Stimulated activated CD4-positive, alpha-beta T cell treated with anti-CD3 and anti-CD28 coated beads, Interleukin-2, amount 100 ng/mL, for 24 hours (primary cell): ENCODE measurements at regions not wholly inside any gene's neighbourhood (a gene's known extent, or its start where the extent isn't known, plus 50 kb on each side); places are given as distances from the start of the nearest gene placed in this dataset.

ENCODE experiments used
- DNase-seq, 2 donors: peaks; one replicate each; pipeline ENCODE4 v3.0.0-alpha.2; 2020

GRCh38 chr2:104736026-104736425 is 117.9 kb upstream of the POU3F3 start:
- DNase-seq, result no peak

DNA sequence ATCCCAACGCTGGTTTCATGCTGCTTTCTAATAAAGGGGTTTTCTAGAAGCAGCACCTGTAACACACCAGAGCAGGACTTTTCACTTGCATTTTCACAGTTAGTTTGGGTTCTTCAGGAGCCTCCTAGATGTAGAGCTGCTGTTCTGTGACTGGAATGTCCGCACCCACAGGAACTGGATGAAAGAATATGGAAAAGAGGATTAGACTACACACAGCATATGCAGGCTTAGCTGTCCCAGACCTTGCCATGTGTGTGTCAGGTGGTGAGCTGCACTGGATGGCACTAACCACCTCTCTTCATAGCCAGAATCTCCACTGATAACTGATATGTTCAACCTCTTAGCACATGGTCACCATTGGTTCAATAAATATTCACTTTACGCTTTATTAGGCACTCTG is 112.1 kb upstream of the POU3F3 start:
- no peak for DNase-seq

GRCh38 chr2:104744537-104744936 is 109.4 kb upstream of the POU3F3 start:
- no peak for DNase-seq

DNA sequence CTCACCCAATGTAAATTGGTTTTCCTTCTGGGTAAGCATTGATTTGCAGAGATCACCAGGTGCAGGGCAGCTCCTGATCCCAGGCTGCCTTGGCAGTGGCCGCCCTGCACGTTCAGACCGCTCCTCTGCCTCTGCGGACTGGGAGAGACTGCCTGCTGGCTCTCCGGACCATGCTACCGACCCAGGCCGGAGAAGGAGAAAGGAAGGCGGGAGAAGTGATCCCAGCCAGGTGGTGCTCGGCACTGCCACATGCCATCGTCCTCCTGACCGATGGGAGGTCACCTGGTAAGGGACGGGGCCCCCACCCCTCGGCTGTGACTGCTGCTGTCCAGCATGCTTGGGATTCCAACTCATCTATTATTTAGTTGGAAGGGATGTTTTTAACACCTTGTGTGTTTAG is 108.1 kb upstream of the POU3F3 start:
- DNase-seq, result no peak

DNA sequence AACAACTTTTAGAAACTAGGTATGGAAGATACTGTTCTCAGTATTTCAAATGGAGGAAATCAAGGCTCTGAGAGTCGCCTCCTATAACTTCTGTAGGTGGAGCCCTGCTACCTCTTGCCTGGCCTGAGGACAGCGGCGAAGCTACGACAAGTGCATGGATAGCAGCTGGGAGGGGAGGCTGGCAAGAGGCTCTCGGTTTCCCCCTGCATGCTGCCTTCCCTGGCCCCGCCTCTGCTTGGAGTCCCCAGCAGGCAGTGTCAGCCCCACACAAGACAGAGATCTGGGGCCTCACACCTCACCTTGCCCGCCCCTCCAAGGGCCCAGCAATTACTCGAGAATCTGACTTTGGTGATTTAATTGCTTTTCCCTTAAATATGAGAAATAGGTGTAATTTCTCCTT is 107.6 kb upstream of the POU3F3 start:
- DNase-seq, result no peak

- DNase-seq, result no peak
Observed at GRCh38 chr2:104746858-104747257, 107.1 kb upstream of the POU3F3 start.

GRCh38 chr2:104749856-104750460 is 104.0 kb upstream of the POU3F3 start:
- no peak for DNase-seq

- no peak for DNase-seq
Observed at GRCh38 chr2:104752504-104752903, 101.4 kb upstream of the POU3F3 start.

DNA sequence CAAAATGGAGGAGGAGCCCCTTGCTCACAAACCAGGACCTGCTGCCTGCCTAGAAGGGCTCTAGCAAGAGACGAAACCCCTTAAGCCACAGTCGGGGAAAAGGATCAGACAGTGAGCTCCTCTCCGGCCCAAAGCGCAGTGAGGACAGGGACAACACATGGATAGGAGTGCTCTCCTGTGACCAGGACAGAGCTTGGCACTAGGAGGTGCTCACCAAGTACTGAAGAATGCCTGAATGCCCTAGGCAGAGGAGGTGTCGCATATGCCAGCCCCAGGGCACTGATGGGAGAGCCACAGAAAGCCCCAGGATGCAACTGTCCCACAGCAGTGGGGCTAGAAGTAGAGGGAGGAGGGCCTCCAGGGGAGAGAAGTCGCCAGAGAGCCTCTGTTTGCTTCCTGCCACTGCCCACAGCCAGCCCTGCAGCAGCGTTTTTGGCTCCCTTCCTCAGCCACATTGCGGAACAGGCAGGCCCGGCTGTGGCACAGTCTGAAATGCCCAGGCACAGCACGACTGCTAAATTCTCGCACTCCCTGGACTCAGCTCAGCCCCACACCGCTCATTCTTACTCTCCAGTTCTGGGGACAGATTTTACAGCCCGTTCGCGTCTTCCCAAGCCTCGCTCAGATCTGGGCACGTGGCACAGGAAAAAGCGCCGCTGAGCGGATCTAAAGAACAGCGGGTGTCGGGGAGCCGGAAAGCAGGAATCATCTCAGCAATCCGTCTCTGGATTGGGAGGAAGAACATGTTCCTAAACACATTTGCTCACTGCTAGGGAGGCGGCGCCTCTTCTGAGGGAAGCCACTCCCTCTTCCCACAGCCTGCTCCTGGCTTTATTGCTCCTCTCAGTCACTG is 98.7 kb upstream of the POU3F3 start:
- no peak for DNase-seq

DNA sequence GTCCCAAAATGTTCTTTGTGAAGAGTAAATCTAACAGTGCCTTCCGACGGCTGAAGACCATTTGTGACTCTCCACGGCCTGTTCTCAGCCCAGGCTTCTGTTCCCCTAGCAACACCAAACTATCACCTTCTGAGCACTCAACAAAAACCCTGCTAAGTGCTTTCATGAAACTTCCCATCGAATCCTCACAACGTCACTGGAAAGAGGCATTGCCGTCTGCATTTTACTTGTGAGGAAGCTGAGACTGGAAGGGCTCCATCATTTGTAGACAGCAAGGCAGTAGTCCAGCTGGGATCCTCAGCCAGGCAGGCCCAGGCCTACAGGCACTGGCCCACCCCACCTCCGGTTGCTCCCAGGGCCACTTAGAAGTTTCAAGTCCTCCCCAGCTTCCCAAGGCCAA is 97.8 kb upstream of the POU3F3 start:
- DNase-seq, result no peak

DNA sequence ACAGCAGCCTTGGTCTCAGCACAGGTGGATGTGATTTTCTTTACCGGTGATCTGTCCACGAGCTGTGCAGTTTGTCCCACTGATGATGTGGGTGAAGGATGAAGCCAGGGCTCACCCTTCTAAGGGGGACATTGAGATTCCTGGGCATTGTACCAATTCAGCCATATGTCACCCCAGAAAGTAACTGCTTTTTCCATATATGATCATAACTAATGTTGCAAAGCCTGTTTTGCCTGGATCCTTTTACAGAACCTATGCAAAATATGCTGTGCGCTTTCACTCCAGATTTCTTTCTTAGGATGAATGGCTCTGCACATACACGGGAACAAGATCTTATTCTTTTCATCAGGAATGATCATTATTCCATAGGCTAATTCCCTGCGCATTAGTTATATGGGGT is 96.9 kb upstream of the POU3F3 start:
- no peak for DNase-seq

DNA sequence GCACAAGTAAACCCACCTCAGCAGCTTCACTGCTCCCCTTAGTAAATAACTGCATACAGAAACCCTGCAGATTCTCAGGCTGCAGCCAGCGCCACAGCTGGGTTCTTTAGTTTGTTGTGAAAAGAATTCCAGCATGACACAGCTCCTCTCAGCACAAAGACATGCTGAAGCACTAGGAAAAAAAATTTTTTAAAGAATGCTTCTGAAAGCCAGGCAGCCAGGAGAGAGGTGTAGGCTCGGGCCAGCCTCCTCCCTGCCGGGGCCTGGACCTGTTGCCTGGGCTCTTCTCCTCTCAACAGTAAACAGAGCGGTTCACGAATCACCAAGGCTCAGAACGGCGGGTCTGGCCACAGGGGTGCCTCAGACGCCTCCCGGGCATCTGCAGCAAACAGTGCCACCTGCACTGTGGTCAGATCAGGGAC is 95.7 kb upstream of the POU3F3 start:
- DNase-seq, result no peak

- DNase-seq, result no peak
Observed at GRCh38 chr2:104762031-104762430, 91.9 kb upstream of the POU3F3 start.

GRCh38 chr2:104766683-104767082 is 87.2 kb upstream of the POU3F3 start:
- DNase-seq, result no peak

- DNase-seq, result no peak
Observed at GRCh38 chr2:104768694-104769093, 85.2 kb upstream of the POU3F3 start.

GRCh38 chr2:104769096-104769495 is 84.8 kb upstream of the POU3F3 start:
- DNase-seq, result no peak

DNA sequence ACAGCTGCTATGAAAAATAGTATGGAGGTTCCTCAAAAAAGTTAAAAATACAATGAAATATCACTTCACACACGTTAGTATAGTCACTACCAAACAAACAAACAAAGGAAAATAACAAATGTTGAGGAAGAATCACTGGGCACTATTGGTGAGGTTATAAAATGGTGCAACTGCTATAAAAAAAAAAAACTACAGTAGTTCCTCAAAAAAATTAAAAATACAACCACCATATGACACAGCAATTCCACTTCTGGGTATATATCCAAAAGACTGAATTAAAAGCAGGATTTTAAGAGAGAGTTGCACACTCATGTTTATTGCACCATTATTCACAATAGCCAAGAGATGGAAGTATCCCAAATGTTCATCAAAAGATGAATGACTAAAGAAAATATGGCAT is 80.9 kb upstream of the POU3F3 start:
- no peak for DNase-seq

DNA sequence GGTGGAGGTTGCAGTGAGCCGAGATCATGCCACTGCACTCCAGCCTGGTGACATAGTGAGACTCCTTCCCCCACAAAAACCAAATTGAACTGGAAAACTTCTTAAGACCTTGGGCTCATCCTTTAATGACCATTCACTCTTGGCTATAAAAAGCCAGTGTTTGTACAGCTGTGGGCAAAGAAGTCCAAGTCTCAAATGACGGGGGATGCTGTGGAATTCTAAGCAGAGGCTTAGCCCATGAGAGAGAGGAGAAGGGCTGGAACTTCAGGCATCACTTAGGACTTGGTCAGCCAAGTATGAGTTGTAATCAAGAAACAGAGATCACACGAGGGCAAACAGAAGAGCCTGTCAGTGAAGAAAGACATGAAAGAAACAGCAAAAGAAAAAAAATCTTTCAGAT is 79.3 kb upstream of the POU3F3 start:
- no peak for DNase-seq

GRCh38 chr2:104777721-104778120 is 76.2 kb upstream of the POU3F3 start:
- no peak for DNase-seq

DNA sequence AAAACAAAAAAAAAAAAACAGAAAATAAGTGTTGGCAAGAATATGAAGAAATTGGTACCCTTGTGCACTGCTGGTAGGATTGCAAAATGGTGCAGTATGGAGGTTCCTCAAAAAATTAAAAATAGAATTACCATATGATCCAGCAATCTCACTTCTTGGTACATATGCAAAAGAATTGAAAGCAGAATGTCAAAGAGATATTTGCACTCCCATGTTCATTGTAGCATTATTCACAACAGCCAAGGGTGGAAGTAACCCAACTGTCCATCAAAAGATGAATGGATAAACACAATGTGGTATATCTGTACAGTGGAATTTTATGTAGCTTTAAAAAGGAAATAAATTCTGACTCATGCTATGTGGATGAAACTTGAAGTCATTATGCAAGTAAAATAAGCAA is 72.8 kb upstream of the POU3F3 start:
- no peak for DNase-seq

- no peak for DNase-seq
Observed at GRCh38 chr2:104784264-104784663, 69.7 kb upstream of the POU3F3 start.

DNA sequence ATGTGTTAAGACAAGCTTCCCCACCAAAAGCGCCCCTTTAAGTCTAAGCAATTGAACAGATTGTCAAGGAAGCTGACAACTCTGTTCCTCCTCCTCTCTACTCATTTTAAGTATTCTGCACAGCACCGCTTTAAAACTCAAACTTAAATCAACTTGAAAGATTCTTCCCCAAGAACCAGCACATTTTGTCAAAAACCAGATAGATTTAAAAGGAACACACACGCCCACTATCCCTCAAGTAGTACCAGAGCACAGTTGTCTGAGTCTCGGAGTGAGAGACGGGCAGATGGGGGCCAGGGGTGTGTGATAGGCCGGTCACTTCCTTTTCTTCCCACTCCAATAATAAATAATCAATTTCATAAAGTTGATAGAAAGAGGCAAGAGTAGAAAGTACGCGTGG is 67.7 kb upstream of the POU3F3 start:
- DNase-seq, result no peak

GRCh38 chr2:104786821-104787220 is 67.1 kb upstream of the POU3F3 start:
- DNase-seq, result no peak

GRCh38 chr2:104787298-104788065 is 66.4 kb upstream of the POU3F3 start:
- no peak for DNase-seq
